K562 (cell line): ENCODE measurements at regions not wholly inside any gene's neighbourhood (a gene's known extent, or its start where the extent isn't known, plus 50 kb on each side); places are given as distances from the start of the nearest gene placed in this dataset.

Experiments
- ATAC-seq: fragments of 200-7000 bp; cut with Tn5 transposase; 3 replicates; pipeline ENCODE4 v1.9.1; 2020; ENCODE audit warnings: moderate library complexity
- BruUV-seq: library from RNA; stranded (reverse); fragments of 400-500 nt; replicated peaks from 2 replicates; lab custom pipeline; 2021; lab: Mats Ljungman, UMichigan
- CTCF ChIA-PET: fragments of 300-600 bp; formaldehyde crosslinking; extraction: SDS; loops from one replicate; lab custom pipeline; 2021; ENCODE audit warnings: low intra/inter-chr PET ratio; lab: Yijun Ruan, JAX
- POLR2A ChIA-PET: fragments of 300-600, 350-650 bp; sonication (Branson Sonifier 250); formaldehyde crosslinking; extraction: SDS; loops from one replicate; lab custom pipeline; 2021; ENCODE audit warnings: antibody characterized with exemption, inconsistent platforms; lab: Yijun Ruan, JAX
- DNase-seq, 4 experiments: peaks; one replicate each; pipeline versions ENCODE4 v3.0.0 to v3.0.0-alpha.2; 2011 to 2018; ENCODE audit warnings: low spot score in 3 of 4, mixed read lengths in 3 of 4; ENCODE audit errors: extremely low read depth in 1 of 4
- FAIRE-seq: peaks from 2 replicates; lab custom pipeline; 2011; peaks lifted over from hg19 to GRCh38; lab: Jason Lieb, UNC
- H2AFZ ChIP-seq: 2 replicates; pipeline ENCODE4 v1.6.0; 2011; ENCODE audit warnings: low read depth, low read length, control low read depth, inconsistent platforms
- H3K27ac ChIP-seq: fragments of 200-600 bp; 3 replicates; pipeline ENCODE4 v1.8.0; 2011; ENCODE audit warnings: low read depth, mild to moderate bottlenecking, control low read depth, inconsistent platforms, low read length, moderate library complexity, mixed read lengths; ENCODE audit errors: extremely low read depth
- H3K27me3 ChIP-seq, 2 experiments: fragments of 300-600 bp in 1 of 2; 2 replicates in 1 of 2; 3 replicates in 1 of 2; pipeline versions ENCODE4 v1.6.0 to v1.8.0; 2011; ENCODE audit warnings: inconsistent platforms in 2 of 2, low read length in 2 of 2, mild to moderate bottlenecking in 1 of 2, mixed read lengths in 1 of 2, moderate library complexity in 1 of 2; ENCODE audit not compliant: control insufficient read depth in 2 of 2, insufficient read depth in 2 of 2
- H3K36me3 ChIP-seq: fragments of 300-600 bp; 3 replicates; pipeline ENCODE4 v1.8.0; 2011; ENCODE audit warnings: mild to moderate bottlenecking, low read length, inconsistent platforms; ENCODE audit not compliant: control insufficient read depth, insufficient read depth
- H3K4me1 ChIP-seq, 2 experiments: fragments of 200-600 bp in 1 of 2; replicated peaks in 1 of 2; 2 replicates in 1 of 2; 3 replicates in 1 of 2; pipeline versions ENCODE4 v1.5.1 to v1.8.0; 2011; ENCODE audit warnings: inconsistent platforms in 2 of 2, low read length in 2 of 2, mild to moderate bottlenecking in 1 of 2, mixed read lengths in 1 of 2, moderate library complexity in 1 of 2; ENCODE audit not compliant: control insufficient read depth in 2 of 2, insufficient read depth in 2 of 2
- H3K4me2 ChIP-seq: 2 replicates; pipeline ENCODE4 v1.6.1; 2011; ENCODE audit warnings: low read length, control low read depth, inconsistent platforms, mixed read lengths; ENCODE audit not compliant: insufficient read depth
- H3K4me3 ChIP-seq: fragments of 200-600 bp; sonication (generic), shearing (Covaris generic); 2 replicates; pipeline ENCODE4 v1.5.1; 2016; ENCODE audit warnings: control low read depth, inconsistent platforms
- H3K79me2 ChIP-seq: fragments of 200-600 bp; 3 replicates; pipeline ENCODE4 v1.8.0; 2011; ENCODE audit warnings: low read length, inconsistent platforms; ENCODE audit not compliant: control insufficient read depth, insufficient read depth
- H3K9ac ChIP-seq, 2 experiments: 2 replicates each; pipeline versions ENCODE4 v1.6.0 to v1.6.1; 2011; ENCODE audit warnings: low read depth in 2 of 2, low read length in 2 of 2, control low read depth in 1 of 2, inconsistent platforms in 1 of 2, mild to moderate bottlenecking in 1 of 2, mixed read lengths in 1 of 2; ENCODE audit not compliant: insufficient read depth in 1 of 2
- H3K9me1 ChIP-seq: one replicate; pipeline ENCODE4 v1.6.0; 2011; ENCODE audit warnings: inconsistent platforms, mild to moderate bottlenecking, low read length, moderate library complexity; ENCODE audit not compliant: control insufficient read depth, insufficient read depth
- H3K9me3 ChIP-seq: replicated peaks from 2 replicates; pipeline ENCODE4 v1.5.1; 2011; ENCODE audit warnings: low read depth, low read length, inconsistent platforms; ENCODE audit not compliant: control insufficient read depth, insufficient read depth
- H4K20me1 ChIP-seq: replicated peaks from 2 replicates; pipeline ENCODE4 v1.6.1; 2011; ENCODE audit warnings: low read length, inconsistent platforms, mixed read lengths; ENCODE audit not compliant: control insufficient read depth, insufficient read depth
- CGGBP1 ChIP-seq: fragments of 250-450 bp; sonication (Bioruptor Pico); IDR thresholded peaks from 2 replicates; pipeline ENCODE4 v1.9.0; 2021; ENCODE audit warnings: mild to moderate bottlenecking
- CXXC5 ChIP-seq: fragments of 250-450 bp; sonication (Bioruptor Pico); IDR thresholded peaks from 2 replicates; pipeline ENCODE4 v1.8.0; 2022; ENCODE audit warnings: inconsistent platforms, mild to moderate bottlenecking, moderate library complexity
- ETV1 ChIP-seq: fragments of 450-650 bp; conservative IDR thresholded peaks from 2 replicates; pipeline ENCODE4 v1.6.1; 2016; ENCODE audit warnings: missing genetic modification characterization, control low read depth, low read depth, missing compliant biosample characterization
- ETV6 ChIP-seq, 3 experiments: fragments of 150-350 bp in 1 of 3; sonication (generic) in 1 of 3; formaldehyde crosslinking in 1 of 3; IDR thresholded peaks; 2 replicates each; pipeline versions ENCODE4 v1.6.1 to v1.8.0; 2014 to 2022; ENCODE audit warnings: borderline replicate concordance in 2 of 3, low read depth in 2 of 3, antibody characterized with exemption in 1 of 3, low read length in 1 of 3, mild to moderate bottlenecking in 1 of 3, missing genetic modification reagents in 1 of 3
- REST ChIP-seq, 2 experiments: fragments of 450-650 bp; formaldehyde crosslinking in 1 of 2; IDR thresholded peaks; 2 replicates each; pipeline versions ENCODE4 v1.4.0 to v1.6.1; 2014 to 2020; ENCODE audit warnings: mild to moderate bottlenecking in 2 of 2, borderline replicate concordance in 1 of 2, low read depth in 1 of 2
- THAP12 ChIP-seq: fragments of 250-450 bp; sonication (Bioruptor Pico); IDR thresholded peaks from 2 replicates; pipeline ENCODE4 v1.9.0; 2021; ENCODE audit warnings: mild to moderate bottlenecking, inconsistent platforms
- ZNF217 ChIP-seq: sonication (generic); formaldehyde crosslinking; IDR thresholded peaks from 2 replicates; pipeline ENCODE4 v1.8.0; 2022; ENCODE audit warnings: mild to moderate bottlenecking, missing genetic modification reagents
- WGBS: fragments of 100-300 bp; shearing (Covaris generic); methylation state at CpG from one replicate; pipeline ENCODE4 v1.1.6; 2016; ENCODE audit warnings: low coverage, mixed read lengths; ENCODE audit not compliant: insufficient coverage; ENCODE audit errors: missing lambda C conversion rate; 5-methylcytosine and 5-hydroxymethylcytosine counted together
- in situ Hi-C: fragments of 300-500 bp; cut with MboI; formaldehyde crosslinking; loops from 4 replicates; pipeline ENCODE4 v1.15.0; 2018; ENCODE audit warnings: inconsistent platforms, mixed read lengths
- intact Hi-C: fragments of 100-400 bp; cut with micrococcal nuclease; formaldehyde crosslinking; loops from 2 replicates; pipeline ENCODE4 v1.14.2; 2022

GRCh38 chr5:2480871-2481270 is 270.6 kb downstream of the IRX2 start (continued):
- TF ChIP-seq ETV6 (IDR thresholded peaks at IDR 0.05; ENCODE audit: borderline replicate concordance in 1 of 2, low read depth in 2 of 2, low read length in 1 of 2), result no peak
- TF ChIP-seq ETV6 (CRISPR knock-in tag; IDR thresholded peaks at IDR 0.05; ENCODE audit: borderline replicate concordance), result no peak

GRCh38 chr5:2475902-2476301 is 275.6 kb downstream of the IRX2 start:
- CTCF ChIA-PET, result no interaction called here
- TF ChIP-seq CXXC5 (CRISPR knock-in tag) (no peak), CGGBP1 (no peak), THAP12 (no peak), REST (IDR thresholded peaks at IDR 0.05; ENCODE audit: borderline replicate concordance) (no peak), REST (CRISPR knock-in tag; IDR thresholded peaks at IDR 0.05; ENCODE audit: low read depth) (no peak), ETV1 (tag) (no peak), ZNF217 (no peak)

More at GRCh38 chr5:2475902-2476301, 275.6 kb downstream of the IRX2 start:
- BruUV-seq, result no TSS peak
- Histone ChIP-seq H3K79me2 (no peaks in the 10 kb centered on the region), H3K27ac (no peak overlapping the region), H2AFZ (no peak overlapping the region), H3K9ac (no peak overlapping the region), H3K4me1 (no peaks in the 10 kb centered on the region), H3K4me3 (no peak overlapping the region), H3K27me3 (no peaks in the 10 kb centered on the region; a peak in 1 of 5 replicates), H3K36me3 (no peaks in the 10 kb centered on the region), H4K20me1 (no peaks in the 10 kb centered on the region), H3K9me1 (no peaks in the 10 kb centered on the region), H3K9me3 (no peaks in the 10 kb centered on the region), H3K4me2 (no peak overlapping the region)
- in situ Hi-C loops, result no loop called here
- FAIRE-seq, result no peak
- DNase-seq, result peak in 1 of 4 experiments; percentile 28
- peak; percentile 62; the same call in 2 of the 3 replicates for ATAC-seq
- POLR2A ChIA-PET, result no interaction called here
- intact Hi-C loops, result no loop called here
- WGBS, result 0% methylated on average over 3 of the region's 3 CpGs
